Stimulated activated CD8-positive, alpha-beta memory T cell treated with anti-CD3 and anti-CD28 coated beads, Interleukin-7, amount 100 ng/mL, for 1 hour (primary cell): ENCODE measurements at regions not wholly inside any gene's neighbourhood (a gene's known extent, or its start where the extent isn't known, plus 50 kb on each side); places are given as distances from the start of the nearest gene placed in this dataset.
"Not testable (repeated sequence)": the region's sequence is repeated elsewhere in the genome, so short reads cannot be mapped to it uniquely, and the experiment has no call there.

Experiments
- DNase-seq, 2 donors: peaks; one replicate each; pipeline ENCODE4 v3.0.0-alpha.2; 2020; ENCODE audit warnings: low read depth in 2 of 2

GRCh38 chr10:46202405-46202804, 84.4 kb upstream of the ANTXRL start:
- not testable (repeated sequence) for DNase-seq

GRCh38 chr10:46204482-46205102, 82.2 kb upstream of the ANTXRL start:
- DNase-seq: not testable (repeated sequence)

- DNase-seq: not testable (repeated sequence)
These were observed 76.4 kb upstream of the ANTXRL start for GRCh38 chr10:46210427-46210826.

GRCh38 chr10:46215426-46215825, 71.4 kb upstream of the ANTXRL start:
- no peak for DNase-seq

DNA sequence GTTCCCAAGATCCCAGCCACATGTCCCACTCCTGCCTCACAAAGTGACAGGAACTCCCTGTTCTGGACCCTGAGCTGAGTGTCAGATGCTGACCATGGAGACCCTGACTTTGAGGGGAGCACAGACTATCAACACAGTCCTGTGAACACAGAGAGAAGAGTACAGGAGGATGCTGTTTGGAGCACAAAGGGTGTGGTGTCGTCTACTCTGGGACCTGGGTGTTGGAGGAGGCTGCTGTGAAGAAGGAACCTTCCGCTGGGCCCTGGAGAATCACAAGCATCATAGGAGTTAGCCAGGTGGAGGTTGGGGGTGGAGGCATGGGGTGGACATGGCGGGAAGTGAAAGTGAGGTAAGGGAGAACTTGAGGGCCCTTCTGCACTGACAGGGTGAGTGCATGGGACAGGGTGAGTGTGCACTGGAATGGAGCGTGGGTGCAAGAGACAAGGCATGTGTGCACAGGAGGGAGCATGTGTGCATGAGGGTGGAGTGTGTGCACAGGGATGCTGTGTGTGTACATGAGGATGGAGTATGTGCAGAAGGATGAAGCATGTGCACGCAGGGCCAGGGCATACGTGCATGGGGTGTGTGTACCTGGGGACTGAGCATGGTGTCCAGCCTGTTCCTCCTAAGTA, 70.7 kb upstream of the ANTXRL start:
- DNase-seq: no peak

GRCh38 chr10:46216836-46217751, 69.7 kb upstream of the ANTXRL start:
- no peak for DNase-seq

- DNase-seq: no peak
These were observed 68.9 kb upstream of the ANTXRL start for GRCh38 chr10:46217752-46218453.

DNA sequence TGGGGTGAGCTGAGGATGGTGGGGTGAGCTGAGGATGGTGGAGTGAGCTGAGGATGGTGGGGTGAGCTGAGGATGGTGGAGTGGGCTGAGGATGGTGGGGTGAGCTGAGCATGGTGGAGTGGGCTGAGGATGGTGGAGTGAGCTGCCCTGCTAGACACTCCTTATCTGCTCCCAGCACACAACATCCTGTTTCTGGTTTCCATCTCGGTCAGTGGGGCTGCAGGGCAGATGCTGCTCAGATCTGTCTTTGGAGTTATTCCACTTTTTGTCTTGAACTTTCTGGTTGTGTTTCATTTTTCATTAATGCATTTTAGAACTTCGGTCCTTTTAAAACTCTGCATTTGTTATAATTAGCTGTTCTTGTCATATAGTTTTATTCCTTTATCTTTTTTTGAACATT, 67.9 kb upstream of the ANTXRL start:
- DNase-seq: no peak

DNA sequence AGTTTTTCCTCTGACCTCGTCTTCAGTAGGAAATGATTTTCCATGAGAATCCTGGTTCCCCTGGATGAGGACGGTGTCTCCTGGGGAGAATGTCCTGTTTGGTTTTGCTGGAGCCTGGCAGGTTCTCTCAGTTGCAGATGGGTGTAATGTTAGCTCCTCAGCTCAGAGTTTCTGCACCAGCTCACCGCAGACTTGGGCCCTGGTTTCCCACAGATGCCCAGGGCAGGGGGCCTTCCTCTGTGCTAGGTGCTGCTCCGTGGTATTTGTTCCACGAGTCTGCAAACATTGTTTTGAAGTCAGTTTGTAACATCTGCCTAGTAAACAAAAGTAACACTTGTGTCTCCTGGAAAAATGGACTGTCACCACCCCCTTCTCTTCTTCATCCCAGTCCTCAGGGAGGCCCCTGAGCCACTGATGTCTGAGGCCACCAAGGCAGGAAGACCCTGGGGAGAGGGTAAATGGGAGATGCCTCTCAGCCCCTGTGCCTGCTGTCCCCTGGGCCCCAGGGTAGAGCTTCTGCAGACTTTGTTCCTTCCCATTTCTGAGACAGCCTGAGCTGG, 67.3 kb upstream of the ANTXRL start:
- not testable (repeated sequence) for DNase-seq

DNA sequence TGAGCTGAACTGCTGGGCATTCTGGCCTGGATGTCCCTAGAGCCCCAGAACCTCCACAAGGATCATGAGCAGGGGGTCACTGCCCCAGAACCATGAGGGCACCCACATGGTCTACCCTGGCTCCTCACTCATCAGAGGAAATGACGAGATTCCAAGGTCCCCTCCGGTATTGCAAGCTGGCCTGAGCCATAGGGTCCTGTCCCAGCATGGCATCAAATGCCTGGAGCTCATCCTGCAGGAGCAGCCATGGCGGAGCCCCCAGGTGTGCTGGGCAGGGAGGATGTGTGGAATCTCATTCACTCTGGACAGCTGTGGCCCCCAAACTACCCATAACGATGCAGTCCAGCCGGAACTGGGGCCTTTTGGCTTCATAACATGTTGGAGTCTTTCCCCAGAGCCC, 66.6 kb upstream of the ANTXRL start:
- DNase-seq: no peak

- DNase-seq: no peak
These were observed 65.8 kb upstream of the ANTXRL start for GRCh38 chr10:46220872-46221538.

- DNase-seq: no peak
These were observed 64.3 kb upstream of the ANTXRL start for GRCh38 chr10:46222364-46222935.

DNA sequence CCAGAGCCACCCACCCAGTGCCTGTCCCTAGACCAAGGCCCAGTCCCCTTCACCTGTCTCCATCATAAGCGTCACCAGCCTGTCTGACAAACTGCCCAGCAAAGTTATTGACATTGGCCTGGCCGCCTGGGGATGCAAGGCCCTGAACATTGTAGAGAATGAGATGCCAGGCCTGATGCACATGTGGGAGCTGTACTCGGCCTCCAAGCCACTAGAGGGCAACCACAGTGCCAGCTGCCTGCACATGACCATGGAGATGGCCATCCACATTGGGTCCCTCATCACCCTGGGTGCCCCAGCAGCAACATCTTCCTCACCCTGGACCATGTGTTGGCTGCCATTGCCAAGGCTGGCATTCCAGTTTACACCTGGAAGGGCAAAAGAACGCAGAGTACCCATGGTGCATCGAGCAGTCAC, 63.7 kb upstream of the ANTXRL start:
- no peak for DNase-seq

GRCh38 chr10:46223626-46224413, 63.0 kb upstream of the ANTXRL start:
- DNase-seq: no peak

DNA sequence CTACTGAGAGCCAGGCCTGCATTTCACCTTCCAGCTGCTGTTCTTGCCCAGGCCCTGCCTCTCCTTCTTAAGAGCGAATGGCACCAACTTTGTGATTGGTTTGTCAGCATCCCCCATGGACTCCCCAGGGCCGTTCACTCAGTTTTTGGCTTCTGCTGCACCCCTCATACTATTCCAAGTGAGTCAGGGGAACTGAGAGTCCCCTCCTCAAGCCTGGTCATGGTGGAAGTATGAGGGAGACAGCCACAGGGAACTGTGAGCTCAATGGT, 62.4 kb upstream of the ANTXRL start:
- DNase-seq: no peak

- no peak for DNase-seq
These were observed 61.2 kb upstream of the ANTXRL start for GRCh38 chr10:46225597-46225996.

GRCh38 chr10:46226232-46226631, 60.6 kb upstream of the ANTXRL start:
- no peak for DNase-seq

GRCh38 chr10:46226900-46227558, 59.8 kb upstream of the ANTXRL start:
- DNase-seq: no peak

DNA sequence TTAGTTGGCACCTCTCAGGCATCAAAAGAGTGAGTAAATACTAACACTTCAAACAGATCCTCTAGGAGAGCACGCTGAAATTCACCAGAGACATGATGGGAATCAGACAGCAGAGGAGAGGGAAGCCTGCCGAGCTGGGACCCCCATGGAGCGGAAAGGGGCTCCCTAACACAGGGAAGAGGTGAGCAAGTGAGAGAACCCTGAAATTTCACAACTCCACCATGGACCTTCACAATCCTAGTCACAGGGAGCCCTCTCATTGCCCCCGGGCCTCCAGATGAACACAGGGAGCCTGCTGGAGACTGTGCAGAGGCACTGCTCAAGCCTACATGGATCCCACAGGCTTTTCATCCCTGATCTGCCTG, 59.2 kb upstream of the ANTXRL start:
- no peak for DNase-seq
